Smooth muscle cell (in vitro differentiated cells): ENCODE measurements at regions not wholly inside any gene's neighbourhood (a gene's known extent, or its start where the extent isn't known, plus 50 kb on each side); places are given as distances from the start of the nearest gene placed in this dataset.

ENCODE experiments used
- DNase-seq: peaks from one replicate; lab custom pipeline; 2025; ENCODE audit not compliant: unreplicated experiment; lab: John Stamatoyannopoulos, UW
- H2AFZ ChIP-seq: fragments of 200-600 bp; sonication (generic); 2 replicates; pipeline ENCODE4 v1.6.0; 2016; ENCODE audit warnings: antibody characterized with exemption, low read depth, mild to moderate bottlenecking
- H3F3A ChIP-seq: fragments of 200-600 bp; sonication (generic); 2 replicates; pipeline ENCODE4 v1.6.0; 2017; ENCODE audit warnings: antibody characterized with exemption, low read depth
- H3K27ac ChIP-seq: fragments of 200-600 bp; sonication (generic); 2 replicates; pipeline ENCODE4 v1.5.1; 2016; ENCODE audit warnings: low read depth, mild to moderate bottlenecking
- H3K27me3 ChIP-seq: fragments of 200-600 bp; sonication (generic); 2 replicates; pipeline ENCODE4 v1.6.1; 2016; ENCODE audit warnings: low read depth, mild to moderate bottlenecking
- H3K36me3 ChIP-seq: fragments of 200-600 bp; sonication (generic); 2 replicates; pipeline ENCODE4 v1.5.1; 2016; ENCODE audit warnings: low read depth
- H3K4me1 ChIP-seq: fragments of 200-600 bp; sonication (generic); 2 replicates; pipeline ENCODE4 v1.5.1; 2016; ENCODE audit warnings: low read depth
- H3K4me2 ChIP-seq: fragments of 200-600 bp; sonication (generic); 2 replicates; pipeline ENCODE4 v1.6.0; 2016; ENCODE audit warnings: mild to moderate bottlenecking
- H3K4me3 ChIP-seq: fragments of 200-600 bp; sonication (generic); 2 replicates; pipeline ENCODE4 v1.5.1; 2016; ENCODE audit warnings: mild to moderate bottlenecking
- H3K79me2 ChIP-seq: fragments of 200-600 bp; sonication (generic); 2 replicates; pipeline ENCODE4 v1.6.0; 2016; ENCODE audit warnings: low read depth, mild to moderate bottlenecking
- H3K9ac ChIP-seq: fragments of 200-600 bp; sonication (generic); 2 replicates; pipeline ENCODE4 v1.6.0; 2016; ENCODE audit warnings: low read depth
- H3K9me3 ChIP-seq: fragments of 200-600 bp; sonication (generic); replicated peaks from 2 replicates; pipeline ENCODE4 v1.5.1; 2016; ENCODE audit warnings: low read depth
- H4K20me1 ChIP-seq: fragments of 200-600 bp; sonication (generic); 2 replicates; pipeline ENCODE4 v1.6.0; 2016; ENCODE audit warnings: low read depth
- CTCF ChIP-seq: fragments of 200-600 bp; sonication (generic); IDR thresholded peaks from 2 replicates; pipeline ENCODE4 v1.5.1; 2017; ENCODE audit warnings: borderline replicate concordance, mild to moderate bottlenecking, antibody characterized with exemption; ENCODE audit not compliant: insufficient read depth, poor library complexity, severe bottlenecking
- WGBS: methylation state at CpG from one replicate; pipeline ENCODE4 v1.1.7; 2016; ENCODE audit warnings: low lambda C conversion rate; 5-methylcytosine and 5-hydroxymethylcytosine counted together

DNA sequence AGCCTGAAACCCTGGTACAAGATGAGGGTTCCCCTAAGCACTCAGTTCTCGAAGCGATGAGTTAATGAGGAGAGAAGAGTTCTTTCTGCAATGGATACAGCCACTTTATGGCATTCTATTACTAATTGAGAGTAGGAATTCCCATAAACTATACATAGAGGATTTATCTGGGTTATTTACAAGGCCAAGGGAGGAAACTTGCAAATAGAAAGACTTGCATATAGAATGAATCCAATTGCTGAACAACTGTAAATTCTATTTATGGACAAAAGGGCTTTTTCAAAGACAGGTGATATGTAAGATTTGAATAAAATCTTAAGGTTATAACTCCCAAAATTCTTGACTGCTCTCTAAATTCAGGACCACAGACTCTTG, 182.2 kb downstream of the PPARGC1A start:
- H3K27ac ChIP-seq = no peak overlapping the region
- no peak overlapping the region for H3K9ac ChIP-seq
- no peaks in the 10 kb centered on the region for H3K27me3 ChIP-seq
- H3K9me3 ChIP-seq = no peaks in the 10 kb centered on the region
- no peak for DNase-seq
- no peaks in the 10 kb centered on the region for H3F3A ChIP-seq
- no peak overlapping the region for H3K4me2 ChIP-seq
- no peaks in the 10 kb centered on the region for H3K79me2 ChIP-seq
- no peak for TF ChIP-seq CTCF
- H4K20me1 ChIP-seq = no peaks in the 10 kb centered on the region
- no peaks in the 10 kb centered on the region for H3K4me1 ChIP-seq
- H2AFZ ChIP-seq = no peak overlapping the region
- WGBS = 85% methylated on average over 2 of the region's 2 CpGs
- H3K4me3 ChIP-seq = no peak overlapping the region
- H3K36me3 ChIP-seq = no peaks in the 10 kb centered on the region

DNA sequence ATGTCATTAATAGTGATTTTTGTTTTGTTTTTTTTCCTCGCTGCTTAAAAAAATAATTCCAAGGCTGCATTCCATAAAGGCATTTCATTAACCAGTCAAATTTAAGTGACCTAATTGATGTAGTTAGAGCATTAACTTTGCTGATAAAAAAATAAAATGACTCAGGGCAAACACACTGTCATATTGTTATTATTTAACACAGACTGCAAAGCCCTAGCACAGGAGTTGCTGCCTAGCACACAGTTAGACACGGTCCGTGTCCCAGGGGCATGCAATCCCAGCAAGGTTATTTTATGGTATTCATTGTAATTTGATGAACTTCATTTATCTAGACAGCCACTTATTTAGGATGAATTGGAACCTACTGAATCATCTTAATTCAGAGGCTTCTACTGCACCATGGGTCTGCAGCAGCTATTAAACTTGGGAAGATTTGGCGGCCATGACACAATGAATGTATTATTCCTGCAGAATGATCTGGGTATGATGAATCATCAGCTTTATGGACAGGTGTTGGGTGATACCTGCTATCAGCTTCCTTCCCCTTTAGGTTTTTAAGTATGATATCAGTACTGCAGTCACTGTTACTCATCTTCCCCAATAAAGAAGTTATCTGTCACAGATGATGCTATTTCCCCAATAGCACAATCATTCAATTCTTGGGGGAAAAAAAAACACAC, 182.7 kb downstream of the PPARGC1A start:
- Histone ChIP-seq H3K9ac (no peak overlapping the region), H4K20me1 (no peaks in the 10 kb centered on the region), H3K4me2 (no peak overlapping the region), H3K4me1 (no peaks in the 10 kb centered on the region), H3K36me3 (no peaks in the 10 kb centered on the region), H3K27ac (no peak overlapping the region), H3K27me3 (no peaks in the 10 kb centered on the region), H3K79me2 (no peaks in the 10 kb centered on the region), H3K4me3 (no peak overlapping the region), H3K9me3 (no peaks in the 10 kb centered on the region), H2AFZ (no peak overlapping the region), H3F3A (no peaks in the 10 kb centered on the region)
- no peak for TF ChIP-seq CTCF
- 86% methylated on average over 4 of the region's 4 CpGs for WGBS
- no peak for DNase-seq

DNA sequence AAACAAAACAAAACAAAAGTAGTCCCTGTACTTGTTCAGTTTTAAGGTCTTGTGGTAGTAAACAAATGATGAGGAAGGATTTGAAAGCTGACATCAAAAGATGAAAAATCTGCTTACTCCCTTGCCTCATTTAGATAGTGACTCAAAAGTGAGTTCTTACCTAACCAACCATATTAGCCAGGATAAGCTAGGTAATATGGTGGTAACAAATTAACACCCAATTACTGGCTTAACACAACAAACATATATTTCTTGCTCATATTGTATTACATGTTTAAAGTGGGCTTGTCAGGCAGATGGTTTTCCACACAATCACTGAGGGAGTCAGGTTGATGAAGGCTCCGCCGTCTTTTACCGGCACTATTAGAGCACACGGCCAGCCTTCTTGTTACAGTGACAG, 189.7 kb downstream of the PPARGC1A start:
- no peaks in the 10 kb centered on the region for H3K27me3 ChIP-seq
- H3K9me3 ChIP-seq = no peaks in the 10 kb centered on the region
- H3K9ac ChIP-seq = no peak overlapping the region
- no peak overlapping the region for H3K4me3 ChIP-seq
- H4K20me1 ChIP-seq = no peaks in the 10 kb centered on the region
- H3K4me2 ChIP-seq = no peak overlapping the region
- H3K27ac ChIP-seq = no peak overlapping the region
- peaks cover 12% of the 10 kb centered on the region for H3K4me1 ChIP-seq
- 97% methylated on average over 4 of the region's 4 CpGs for WGBS
- no peak overlapping the region for H2AFZ ChIP-seq
- no peaks in the 10 kb centered on the region for H3K79me2 ChIP-seq
- H3F3A ChIP-seq = no peaks in the 10 kb centered on the region
- DNase-seq = no peak
- H3K36me3 ChIP-seq = no peaks in the 10 kb centered on the region
- TF ChIP-seq CTCF = no peak

- no peaks in the 10 kb centered on the region for H3K27me3 ChIP-seq
- no peaks in the 10 kb centered on the region for H3F3A ChIP-seq
- no peak overlapping the region for H3K4me2 ChIP-seq
- H3K27ac ChIP-seq = no peak overlapping the region
- H3K79me2 ChIP-seq = no peaks in the 10 kb centered on the region
- no peaks in the 10 kb centered on the region for H4K20me1 ChIP-seq
- no peak overlapping the region for H2AFZ ChIP-seq
- H3K9me3 ChIP-seq = no peaks in the 10 kb centered on the region
- no peak overlapping the region for H3K9ac ChIP-seq
- H3K4me3 ChIP-seq = no peak overlapping the region
- no peak for DNase-seq
- WGBS = 98% methylated on average over 3 of the region's 3 CpGs
- H3K4me1 ChIP-seq = peaks cover 12% of the 10 kb centered on the region
- no peaks in the 10 kb centered on the region for H3K36me3 ChIP-seq
- TF ChIP-seq CTCF = no peak
These were observed 192.1 kb downstream of the PPARGC1A start for GRCh38 chr4:23697722-23698121.
